HepG2 (cell line): ENCODE measurements at regions not wholly inside any gene's neighbourhood (a gene's known extent, or its start where the extent isn't known, plus 50 kb on each side); places are given as distances from the start of the nearest gene placed in this dataset.

Experiments
- ATAC-seq: fragments of 200-7000 bp; cut with Tn5 transposase; 3 replicates; pipeline ENCODE4 v1.9.1; 2020; ENCODE audit warnings: mild to moderate bottlenecking, moderate library complexity
- BruUV-seq: library from RNA; stranded (reverse); fragments of 400-500 nt; replicated peaks from 2 replicates; lab custom pipeline; 2021; lab: Mats Ljungman, UMichigan
- CTCF ChIA-PET: fragments of 300-600 bp; formaldehyde crosslinking; extraction: SDS; loops from one replicate; lab custom pipeline; 2021; ENCODE audit warnings: low total read pairs, inconsistent platforms, low intra/inter-chr PET ratio; lab: Yijun Ruan, JAX
- POLR2A ChIA-PET: fragments of 350-600 bp; sonication (Branson Sonifier 250); formaldehyde crosslinking; loops from one replicate; lab custom pipeline; 2020; ENCODE audit warnings: antibody characterized with exemption, inconsistent platforms; lab: Yijun Ruan, JAX
- DNase-seq: peaks from one replicate; pipeline ENCODE4 v3.0.0-alpha.2; 2015; ENCODE audit warnings: low spot score
- FAIRE-seq: peaks from 3 replicates; lab custom pipeline; 2011; peaks lifted over from hg19 to GRCh38; lab: Jason Lieb, UNC
- H2AFZ ChIP-seq: one replicate; pipeline ENCODE4 v1.6.1; 2011; ENCODE audit warnings: low read length, inconsistent platforms
- H3K27ac ChIP-seq: fragments of 300-600 bp; 3 replicates; pipeline ENCODE4 v1.8.0; 2011; ENCODE audit warnings: mixed run types, mild to moderate bottlenecking, mixed read lengths, low read length, inconsistent platforms; ENCODE audit not compliant: insufficient read depth; ENCODE audit errors: extremely low read length
- H3K27me3 ChIP-seq, 2 experiments: fragments of 200-600 bp in 1 of 2; 2 replicates in 1 of 2; 3 replicates in 1 of 2; pipeline versions ENCODE4 v1.6.0 to v1.8.0; 2011; ENCODE audit warnings: low read length in 2 of 2, mild to moderate bottlenecking in 2 of 2, moderate library complexity in 2 of 2, inconsistent platforms in 1 of 2; ENCODE audit not compliant: insufficient read depth in 2 of 2, control insufficient read depth in 1 of 2
- H3K36me3 ChIP-seq, 2 experiments: fragments of 200-600 bp in 1 of 2; replicated peaks in 1 of 2; 2 replicates in 1 of 2; 3 replicates in 1 of 2; pipeline versions ENCODE4 v1.5.1 to v1.8.0; 2011; ENCODE audit warnings: low read length in 2 of 2, inconsistent platforms in 1 of 2; ENCODE audit not compliant: insufficient read depth in 2 of 2, control insufficient read depth in 1 of 2
- H3K4me1 ChIP-seq: 2 replicates; pipeline ENCODE4 v1.5.1; 2012; ENCODE audit warnings: low read length, inconsistent platforms; ENCODE audit not compliant: insufficient read depth
- H3K4me2 ChIP-seq: 2 replicates; pipeline ENCODE4 v1.6.0; 2011; ENCODE audit warnings: low read depth, low read length, inconsistent platforms
- H3K4me3 ChIP-seq, 3 experiments: fragments of 200-600 bp in 1 of 3; sonication (generic), shearing (Covaris generic) in 1 of 3; replicated peaks in 1 of 3; 2 replicates each; pipeline ENCODE4 v1.5.1; 2011 to 2016; ENCODE audit warnings: low read length in 3 of 3, inconsistent platforms in 2 of 3, low read depth in 2 of 3, mild to moderate bottlenecking in 2 of 3, control low read depth in 1 of 3, mixed read lengths in 1 of 3; ENCODE audit not compliant: insufficient read depth in 1 of 3
- H3K79me2 ChIP-seq: one replicate; pipeline ENCODE4 v1.6.1; 2011; ENCODE audit warnings: low read length, inconsistent platforms; ENCODE audit not compliant: insufficient read depth
- H3K9ac ChIP-seq: 2 replicates; pipeline ENCODE4 v1.6.0; 2011; ENCODE audit warnings: mild to moderate bottlenecking, low read depth, low read length, inconsistent platforms; ENCODE audit not compliant: insufficient read depth
- H3K9me3 ChIP-seq: 2 replicates; pipeline ENCODE4 v1.5.1; 2012; ENCODE audit warnings: mild to moderate bottlenecking, low read length
- H4K20me1 ChIP-seq: 2 replicates; pipeline ENCODE4 v1.6.0; 2011; ENCODE audit warnings: inconsistent platforms, mild to moderate bottlenecking, low read length, moderate library complexity; ENCODE audit not compliant: insufficient read depth
- CSRNP1 ChIP-seq: sonication (generic); formaldehyde crosslinking; IDR thresholded peaks from 2 replicates; pipeline ENCODE4 v1.8.1; 2023; ENCODE audit warnings: mild to moderate bottlenecking, missing genetic modification reagents
- EHMT2 ChIP-seq: fragments of 200-600 bp; sonication (generic); IDR thresholded peaks from 2 replicates; pipeline ENCODE4 v1.7.0; 2017; ENCODE audit warnings: antibody characterized with exemption, low read depth, low read length, borderline replicate concordance
- FLYWCH1 ChIP-seq: sonication (generic); formaldehyde crosslinking; IDR thresholded peaks from 2 replicates; pipeline ENCODE4 v1.8.1; 2023; ENCODE audit warnings: mild to moderate bottlenecking, missing genetic modification reagents
- GATAD2A ChIP-seq: IDR thresholded peaks from 2 replicates; pipeline ENCODE4 v1.6.1; 2016
- HOMEZ ChIP-seq: IDR thresholded peaks from 2 replicates; pipeline ENCODE4 v1.6.1; 2016; ENCODE audit warnings: low read depth
- KDM4B ChIP-seq: sonication (generic); formaldehyde crosslinking; IDR thresholded peaks from 2 replicates; pipeline ENCODE4 v1.4.0; 2020; ENCODE audit warnings: missing genetic modification reagents
- MYC ChIP-seq: sonication (generic); formaldehyde crosslinking; IDR thresholded peaks from 2 replicates; pipeline ENCODE4 v1.9.0; 2021; ENCODE audit warnings: missing genetic modification reagents, borderline replicate concordance
- NCOA1 ChIP-seq: sonication (generic); formaldehyde crosslinking; IDR thresholded peaks from 2 replicates; pipeline ENCODE4 v1.9.0; 2021; ENCODE audit warnings: missing genetic modification reagents
- SETDB1 ChIP-seq: sonication (generic); formaldehyde crosslinking; IDR thresholded peaks from 2 replicates; pipeline ENCODE4 v1.5.1; 2020; ENCODE audit warnings: missing genetic modification reagents, mild to moderate bottlenecking, borderline replicate concordance
- SRSF9 ChIP-seq: fragments of 200-400 bp; formaldehyde crosslinking; IDR thresholded peaks from 2 replicates; pipeline ENCODE4 v1.6.1; 2018; ENCODE audit warnings: borderline replicate concordance, mild to moderate bottlenecking, low read depth, low read length; ENCODE audit not compliant: insufficient read depth, poor library complexity, severe bottlenecking
- SRY ChIP-seq: sonication (generic); formaldehyde crosslinking; IDR thresholded peaks from 2 replicates; pipeline ENCODE4 v1.8.0; 2022; ENCODE audit warnings: mild to moderate bottlenecking, missing genetic modification reagents
- THYN1 ChIP-seq: sonication (generic); formaldehyde crosslinking; IDR thresholded peaks from 2 replicates; pipeline ENCODE4 v1.8.1; 2023; ENCODE audit warnings: low read depth, mild to moderate bottlenecking, moderate library complexity, missing genetic modification reagents, borderline replicate concordance
- ZMYM3 ChIP-seq: sonication (generic); formaldehyde crosslinking; IDR thresholded peaks from 2 replicates; pipeline ENCODE4 v1.5.1; 2020; ENCODE audit warnings: mild to moderate bottlenecking, missing genetic modification reagents
- ZNF143 ChIP-seq: sonication (generic); formaldehyde crosslinking; IDR thresholded peaks from 2 replicates; pipeline ENCODE4 v1.4.0; 2020; ENCODE audit warnings: missing genetic modification reagents
- ZNF180 ChIP-seq: sonication (generic); formaldehyde crosslinking; IDR thresholded peaks from 2 replicates; pipeline ENCODE4 v1.4.0; 2020; ENCODE audit warnings: low read depth, missing genetic modification reagents, borderline replicate concordance
- ZNF224 ChIP-seq: sonication (generic); formaldehyde crosslinking; IDR thresholded peaks from 2 replicates; pipeline ENCODE4 v1.5.0; 2020; ENCODE audit warnings: mild to moderate bottlenecking, missing genetic modification reagents
- ZNF33A ChIP-seq: sonication (generic); formaldehyde crosslinking; IDR thresholded peaks from 2 replicates; pipeline ENCODE4 v1.5.1; 2020; ENCODE audit warnings: missing genetic modification reagents, mild to moderate bottlenecking, moderate library complexity, borderline replicate concordance
- ZNF382 ChIP-seq: sonication (generic); formaldehyde crosslinking; IDR thresholded peaks from 2 replicates; pipeline ENCODE4 v1.5.0; 2020; ENCODE audit warnings: missing genetic modification reagents, mild to moderate bottlenecking, borderline replicate concordance
- ZNF513 ChIP-seq: sonication (generic); formaldehyde crosslinking; conservative IDR thresholded peaks from 2 replicates; pipeline ENCODE4 v1.5.0; 2020; ENCODE audit warnings: missing genetic modification reagents
- WGBS: methylation state at CpG from one replicate; pipeline ENCODE4 v1.1.6; 2017; ENCODE audit warnings: low lambda C conversion rate; 5-methylcytosine and 5-hydroxymethylcytosine counted together
- in situ Hi-C: cut with HindIII; loops from 2 replicates; pipeline ENCODE4 v1.10.0; 2017; ENCODE audit warnings: low pct_unique_long_range_greater_than_20kb; ENCODE audit not compliant: extremely low pct_ligation_motif_present
- intact Hi-C: fragments of 100-400 bp; cut with micrococcal nuclease; formaldehyde crosslinking; loops from one replicate; pipeline ENCODE4 v1.10.0; 2022; ENCODE audit not compliant: unreplicated experiment

GRCh38 chr16:8453359-8453758 lies 137.0 kb downstream of the TMEM114 start (continued):
- TF ChIP-seq HOMEZ (no peak), MYC (no peak), SRSF9 (no peak), CSRNP1 (CRISPR knock-in tag) (no peak)

GRCh38 chr16:8452941-8453340 lies 137.4 kb downstream of the TMEM114 start:
- H3K9me3 ChIP-seq = no peaks in the 10 kb centered on the region
- WGBS = 0% methylated on average over 3 of the region's 3 CpGs
- H3K4me3 ChIP-seq = no peak overlapping the region
- POLR2A ChIA-PET = no interaction called here
- FAIRE-seq (no peak), ATAC-seq (no peak), DNase-seq (no peak)
- 0 out of 5 replicates have a peak, but pooled peaks cover 0 to 4% of the 10 kb centered on the region in 2 experiments for H3K27me3 ChIP-seq
- intact Hi-C loops (no loop called here), in situ Hi-C loops (no loop called here)
- H3K79me2 ChIP-seq = no peaks in the 10 kb centered on the region
- TF ChIP-seq ZNF513 (CRISPR knock-in tag) (no peak), EHMT2 (no peak), ZNF33A (no peak), NCOA1 (CRISPR knock-in tag) (no peak), ZNF224 (CRISPR knock-in tag) (no peak), ZNF180 (CRISPR knock-in tag) (no peak), FLYWCH1 (CRISPR knock-in tag) (no peak), SETDB1 (CRISPR knock-in tag) (no peak), ZNF143 (CRISPR knock-in tag) (no peak), THYN1 (CRISPR knock-in tag) (no peak), ZMYM3 (CRISPR knock-in tag) (no peak), GATAD2A (no peak), KDM4B (CRISPR knock-in tag) (no peak), ZNF382 (CRISPR knock-in tag) (no peak), SRY (CRISPR knock-in tag) (no peak)
- no peak overlapping the region for H2AFZ ChIP-seq
- H3K4me2 ChIP-seq = no peak overlapping the region
- BruUV-seq = no TSS peak
- no peaks in the 10 kb centered on the region for H4K20me1 ChIP-seq
- H3K27ac ChIP-seq = no peak overlapping the region
- CTCF ChIA-PET = no interaction called here
- H3K9ac ChIP-seq = no peak overlapping the region
- no peaks in the 10 kb centered on the region for H3K4me1 ChIP-seq
- H3K36me3 ChIP-seq = no peaks in the 10 kb centered on the region
